ENCODE measurements at regions not wholly inside any gene's neighbourhood (a gene's known extent, or its start where the extent isn't known, plus 50 kb on each side); places are given as distances from the start of the nearest gene placed in this dataset.

GRCh38 chr20:51137461-51137860 is 114.6 kb upstream of the KCNG1 start:
- no peak for TF ChIP-seq EZH2 (IDR thresholded peaks at IDR 0.05; ENCODE audit: borderline replicate concordance, insufficient read depth, low read depth, low read length, poor library complexity, severe bottlenecking)
- TF ChIP-seq CTCF (IDR thresholded peaks at IDR 0.05), result no peak
- Histone ChIP-seq H3K9ac (ENCODE audit: low read length) (no peak overlapping the region), H3K27me3 (replicated peaks in 1 of 4; ENCODE audit: control extremely low read depth in 1 of 4, control insufficient read depth in 3 of 4, insufficient read depth in 4 of 4, low read length in 3 of 4) (peaks cover 0 to 9% (median 1%) of the 10 kb centered on the region in 4 experiments), H3K4me1 (ENCODE audit: control insufficient read depth in 2 of 2, insufficient read depth in 2 of 2, low read length in 2 of 2) (peaks cover 9 to 12% of the 10 kb centered on the region in 2 donors), H3K79me2 (ENCODE audit: control insufficient read depth, insufficient read depth, low read length) (no peaks in the 10 kb centered on the region), H3K9me3 (ENCODE audit: control extremely low read depth in 1 of 3, control insufficient read depth in 2 of 3, insufficient read depth in 1 of 3, low read length in 2 of 3) (no peaks in the 10 kb centered on the region), H3K27ac (ENCODE audit: low read length in 2 of 2) (no peak overlapping the region), H3K36me3 (replicated peaks in 1 of 2; ENCODE audit: control extremely low read depth in 1 of 2, control insufficient read depth in 1 of 2, extremely low read depth in 1 of 2, insufficient read depth in 2 of 2, low read length in 1 of 2) (no peaks in the 10 kb centered on the region), H3K4me2 (replicated peaks; ENCODE audit: low read depth, low read length, poor library complexity, severe bottlenecking) (no peak overlapping the region), H4K20me1 (ENCODE audit: control insufficient read depth, insufficient read depth, low read length, poor library complexity, severe bottlenecking) (no peaks in the 10 kb centered on the region), H3K4me3 (ENCODE audit: control extremely low read depth in 1 of 5, extremely low read depth in 1 of 5, insufficient read depth in 1 of 5, low read depth in 2 of 5, low read length in 4 of 5) (no peak overlapping the region), H2AFZ (ENCODE audit: insufficient read depth, low read depth, low read length, poor library complexity, severe bottlenecking) (no peak overlapping the region)
- Mint-ChIP-seq H3K4me3 (no peak overlapping the region), H3K4me1 (peaks cover 8% of the 10 kb centered on the region), H3K27me3 (peaks cover 13% of the 10 kb centered on the region), H3K27ac (no peak overlapping the region), H3K9me3 (ENCODE audit: insufficient read depth) (no peaks in the 10 kb centered on the region)
- WGBS (ENCODE audit: insufficient coverage), result 80% methylated on average over 1 of the region's 3 CpGs
- POLR2A ChIA-PET, result no interaction called here
- intact Hi-C loops (cut with micrococcal nuclease), result no loop called here
- ATAC-seq (ENCODE audit: low read depth), result no peak
- CTCF ChIA-PET, result no interaction called here
- DNase-seq, result no peak

- POLR2A ChIA-PET, result no interaction called here
- Mint-ChIP-seq H3K9me3 (ENCODE audit: insufficient read depth) (no peaks in the 10 kb centered on the region), H3K4me3 (no peak overlapping the region), H3K27ac (no peak overlapping the region), H3K4me1 (peaks cover 10% of the 10 kb centered on the region), H3K27me3 (peaks cover 10% of the 10 kb centered on the region)
- WGBS (ENCODE audit: insufficient coverage), result 83% methylated on average over 2 of the region's 7 CpGs
- ATAC-seq (ENCODE audit: low read depth) (no peak), DNase-seq (no peak)
- CTCF ChIA-PET, result no interaction called here
- Histone ChIP-seq H3K9me3 (ENCODE audit: control extremely low read depth in 1 of 3, control insufficient read depth in 2 of 3, insufficient read depth in 1 of 3, low read length in 2 of 3) (no peaks in the 10 kb centered on the region), H3K4me1 (ENCODE audit: control insufficient read depth in 2 of 2, insufficient read depth in 2 of 2, low read length in 2 of 2) (peaks cover 23 to 25% of the 10 kb centered on the region in 2 donors), H4K20me1 (ENCODE audit: control insufficient read depth, insufficient read depth, low read length, poor library complexity, severe bottlenecking) (no peaks in the 10 kb centered on the region), H3K4me2 (replicated peaks; ENCODE audit: low read depth, low read length, poor library complexity, severe bottlenecking) (no peak overlapping the region), H3K4me3 (ENCODE audit: control extremely low read depth in 1 of 5, extremely low read depth in 1 of 5, insufficient read depth in 1 of 5, low read depth in 2 of 5, low read length in 4 of 5) (no peak overlapping the region), H3K79me2 (ENCODE audit: control insufficient read depth, insufficient read depth, low read length) (no peaks in the 10 kb centered on the region), H3K36me3 (replicated peaks in 1 of 2; ENCODE audit: control extremely low read depth in 1 of 2, control insufficient read depth in 1 of 2, extremely low read depth in 1 of 2, insufficient read depth in 2 of 2, low read length in 1 of 2) (no peaks in the 10 kb centered on the region), H2AFZ (ENCODE audit: insufficient read depth, low read depth, low read length, poor library complexity, severe bottlenecking) (no peak overlapping the region), H3K27ac (ENCODE audit: low read length in 2 of 2) (no peak overlapping the region), H3K27me3 (replicated peaks in 1 of 4; ENCODE audit: control extremely low read depth in 1 of 4, control insufficient read depth in 3 of 4, insufficient read depth in 4 of 4, low read length in 3 of 4) (peaks cover 0 to 11% (median 2%) of the 10 kb centered on the region in 4 experiments), H3K9ac (ENCODE audit: low read length) (no peak overlapping the region)
- TF ChIP-seq CTCF (IDR thresholded peaks at IDR 0.05) (no peak), EZH2 (IDR thresholded peaks at IDR 0.05; ENCODE audit: borderline replicate concordance, insufficient read depth, low read depth, low read length, poor library complexity, severe bottlenecking) (no peak)
- intact Hi-C loops (cut with micrococcal nuclease), result no loop called here
Measured at GRCh38 chr20:51135926-51136715, 113.2 kb upstream of the KCNG1 start.
